ENCODE measurements at regions not wholly inside any gene's neighbourhood (a gene's known extent, or its start where the extent isn't known, plus 50 kb on each side); places are given as distances from the start of the nearest gene placed in this dataset.
A peak's percentile ranks its signal among the peaks of the same experiment; 100 is the strongest.

DNA sequence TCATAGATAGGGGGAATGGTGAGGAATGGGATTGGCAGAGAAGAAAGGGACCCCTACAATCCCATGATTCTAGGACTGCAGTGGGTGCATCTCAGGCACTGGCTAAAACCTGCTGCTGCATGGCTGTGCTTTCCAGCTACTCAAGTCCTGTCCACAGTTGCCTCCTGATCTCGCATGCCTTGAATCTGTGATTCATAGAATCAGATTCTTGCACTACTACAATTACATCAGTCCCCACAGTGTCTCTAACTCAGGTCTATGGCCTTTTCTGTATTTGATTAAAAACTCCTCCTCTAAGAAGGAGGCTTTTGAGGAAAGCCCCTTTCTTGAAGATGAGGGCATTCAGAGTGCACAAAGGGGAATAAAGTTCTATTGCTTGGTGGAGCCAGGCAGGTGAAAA lies 117.4 kb downstream of the LRATD1 start:
- no peak overlapping the region for H3K4me3 Mint-ChIP-seq
- peaks cover 9% of the 10 kb centered on the region; the same call in 1 of the 2 replicates for H3K9me3 Mint-ChIP-seq
- no peaks in the 10 kb centered on the region; the same call in 1 of the 2 replicates for H3K27me3 Mint-ChIP-seq (ENCODE audit: insufficient read depth)
- H3K36me3 Mint-ChIP-seq (ENCODE audit: low read depth) = no peaks in the 10 kb centered on the region
- no peak for DNase-seq
- H3K27ac Mint-ChIP-seq = no peak overlapping the region
- H3K4me1 Mint-ChIP-seq (ENCODE audit: low read depth) = no peaks in the 10 kb centered on the region; the same call in 1 of the 2 replicates
- TF ChIP-seq, protein P1, sequence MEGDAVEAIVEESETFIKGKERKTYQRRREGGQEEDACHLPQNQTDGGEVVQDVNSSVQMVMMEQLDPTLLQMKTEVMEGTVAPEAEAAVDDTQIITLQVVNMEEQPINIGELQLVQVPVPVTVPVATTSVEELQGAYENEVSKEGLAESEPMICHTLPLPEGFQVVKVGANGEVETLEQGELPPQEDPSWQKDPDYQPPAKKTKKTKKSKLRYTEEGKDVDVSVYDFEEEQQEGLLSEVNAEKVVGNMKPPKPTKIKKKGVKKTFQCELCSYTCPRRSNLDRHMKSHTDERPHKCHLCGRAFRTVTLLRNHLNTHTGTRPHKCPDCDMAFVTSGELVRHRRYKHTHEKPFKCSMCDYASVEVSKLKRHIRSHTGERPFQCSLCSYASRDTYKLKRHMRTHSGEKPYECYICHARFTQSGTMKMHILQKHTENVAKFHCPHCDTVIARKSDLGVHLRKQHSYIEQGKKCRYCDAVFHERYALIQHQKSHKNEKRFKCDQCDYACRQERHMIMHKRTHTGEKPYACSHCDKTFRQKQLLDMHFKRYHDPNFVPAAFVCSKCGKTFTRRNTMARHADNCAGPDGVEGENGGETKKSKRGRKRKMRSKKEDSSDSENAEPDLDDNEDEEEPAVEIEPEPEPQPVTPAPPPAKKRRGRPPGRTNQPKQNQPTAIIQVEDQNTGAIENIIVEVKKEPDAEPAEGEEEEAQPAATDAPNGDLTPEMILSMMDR (IDR thresholded peaks at IDR 0.05) = no peak

DNA sequence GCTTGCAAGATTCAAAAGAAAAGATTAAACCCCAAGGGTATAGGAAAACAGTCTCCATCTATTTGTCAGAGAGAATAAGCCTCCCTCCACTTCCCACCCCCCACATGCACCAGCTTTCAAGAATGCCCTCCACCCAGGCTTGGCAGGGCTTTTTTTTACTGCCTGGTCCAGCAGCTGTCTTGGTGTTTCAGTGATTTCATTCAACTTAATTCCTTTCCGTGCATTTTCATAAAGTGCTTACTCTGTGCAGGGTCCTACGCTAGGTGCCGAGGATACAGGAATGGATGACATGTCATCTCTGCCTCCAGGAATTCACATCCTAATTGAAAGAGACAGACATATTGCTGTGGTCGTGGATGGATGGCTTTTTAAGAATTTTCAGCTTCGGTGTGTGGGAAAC lies 117.9 kb downstream of the LRATD1 start:
- Mint-ChIP-seq H3K4me1 (ENCODE audit: low read depth) (no peaks in the 10 kb centered on the region; the same call in 1 of the 2 replicates), H3K4me3 (no peak overlapping the region), H3K27ac (no peak overlapping the region), H3K9me3 (peaks cover 5% of the 10 kb centered on the region; the same call in 1 of the 2 replicates), H3K27me3 (ENCODE audit: insufficient read depth) (no peaks in the 10 kb centered on the region; the same call in 1 of the 2 replicates), H3K36me3 (ENCODE audit: low read depth) (no peaks in the 10 kb centered on the region)
- TF ChIP-seq, protein P1 (IDR thresholded peaks at IDR 0.05) = no peak
- DNase-seq = no peak

DNA sequence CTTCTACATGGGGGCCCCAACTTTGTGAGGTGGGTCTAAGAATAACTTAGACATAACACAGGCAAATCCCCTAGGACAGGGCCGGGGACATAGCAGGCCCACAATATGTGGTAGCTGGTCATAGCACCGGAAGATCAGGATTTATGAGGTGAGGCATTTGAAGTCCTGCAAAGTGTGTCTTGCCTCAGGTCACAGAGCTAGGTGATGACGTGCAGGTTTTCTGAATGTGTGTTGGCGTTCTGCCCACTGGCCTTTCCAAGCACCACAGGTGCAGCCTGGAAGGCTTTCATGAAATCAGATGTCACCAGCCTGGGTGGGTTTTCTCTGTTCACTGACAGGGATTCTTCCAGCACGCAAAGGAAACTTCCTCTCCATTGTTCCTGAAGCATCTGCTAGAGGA lies 119.1 kb downstream of the LRATD1 start:
- TF ChIP-seq, protein P1 (IDR thresholded peaks at IDR 0.05) = no peak
- no peak overlapping the region for H3K27ac Mint-ChIP-seq
- no peaks in the 10 kb centered on the region for H3K27me3 Mint-ChIP-seq (ENCODE audit: insufficient read depth)
- H3K36me3 Mint-ChIP-seq (ENCODE audit: low read depth) = no peaks in the 10 kb centered on the region
- H3K4me1 Mint-ChIP-seq (ENCODE audit: low read depth) = peaks cover 9% of the 10 kb centered on the region
- peaks cover 4% of the 10 kb centered on the region; the same call in 1 of the 2 replicates for H3K9me3 Mint-ChIP-seq
- DNase-seq = no peak
- no peak overlapping the region for H3K4me3 Mint-ChIP-seq

DNA sequence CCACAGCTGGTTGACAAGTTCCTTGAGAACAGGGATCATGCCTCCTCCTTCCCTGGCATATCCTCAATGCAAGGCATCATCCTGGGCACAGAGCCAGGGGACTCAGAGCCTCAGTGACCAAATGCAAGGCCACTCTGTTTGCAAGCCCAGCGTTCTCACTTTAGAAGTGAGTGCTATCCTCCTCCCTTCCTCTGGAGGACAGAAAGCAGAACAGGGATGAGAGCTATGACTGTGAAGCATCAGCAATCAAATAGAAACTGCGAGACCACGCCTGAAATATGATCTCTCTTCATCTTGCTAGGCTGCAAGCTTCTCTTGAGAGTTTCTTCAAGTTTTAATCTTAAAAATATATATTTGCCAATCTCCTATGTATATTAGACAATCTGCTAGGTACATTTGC lies 119.8 kb downstream of the LRATD1 start:
- no peak overlapping the region for H3K27ac Mint-ChIP-seq
- TF ChIP-seq, protein P1 (IDR thresholded peaks at IDR 0.05) = no peak
- no peak for DNase-seq
- H3K9me3 Mint-ChIP-seq = peaks cover 4% of the 10 kb centered on the region; the same call in 1 of the 2 replicates
- no peaks in the 10 kb centered on the region for H3K27me3 Mint-ChIP-seq (ENCODE audit: insufficient read depth)
- H3K4me1 Mint-ChIP-seq (ENCODE audit: low read depth) = peaks cover 17% of the 10 kb centered on the region
- H3K4me3 Mint-ChIP-seq = no peak overlapping the region
- no peaks in the 10 kb centered on the region for H3K36me3 Mint-ChIP-seq (ENCODE audit: low read depth)

DNA sequence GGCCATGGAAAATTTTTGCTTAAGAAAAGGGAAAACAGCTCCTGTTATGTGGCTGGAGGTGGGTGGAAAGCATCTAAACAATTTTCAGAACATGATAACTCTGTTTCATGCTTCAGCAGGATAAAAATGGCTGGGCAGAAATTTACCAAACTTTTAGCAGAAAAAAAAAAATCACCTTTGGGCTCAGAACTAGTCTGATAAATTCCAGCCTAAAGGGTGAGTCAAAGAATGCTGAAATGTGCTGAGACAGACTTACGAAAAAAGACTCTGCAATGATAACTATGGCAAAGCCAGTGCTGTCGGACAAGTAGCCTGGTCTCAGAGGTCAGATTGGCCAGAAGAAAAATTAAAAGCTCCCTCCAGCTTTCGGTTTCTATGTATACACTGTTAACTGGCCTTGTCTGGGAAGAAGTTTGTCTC lies 123.6 kb downstream of the LRATD1 start:
- H3K4me1 Mint-ChIP-seq (ENCODE audit: low read depth) = peaks cover 20% of the 10 kb centered on the region
- peak overlapping the region; percentile 60; the same call in 1 of the 2 replicates for H3K4me3 Mint-ChIP-seq
- peaks cover 2% of the 10 kb centered on the region; the same call in 1 of the 2 replicates for H3K9me3 Mint-ChIP-seq
- H3K27ac Mint-ChIP-seq = peak overlapping the region; percentile 53; the same call in 1 of the 2 replicates
- peak; percentile 19 for DNase-seq
- no peaks in the 10 kb centered on the region for H3K36me3 Mint-ChIP-seq (ENCODE audit: low read depth)
- no peaks in the 10 kb centered on the region; the same call in 1 of the 2 replicates for H3K27me3 Mint-ChIP-seq (ENCODE audit: insufficient read depth)
- TF ChIP-seq, protein P1 (IDR thresholded peaks at IDR 0.05) = no peak

Measured in HFFc6 (cell line).